ENCODE measurements at regions not wholly inside any gene's neighbourhood (a gene's known extent, or its start where the extent isn't known, plus 50 kb on each side); places are given as distances from the start of the nearest gene placed in this dataset.

DNA sequence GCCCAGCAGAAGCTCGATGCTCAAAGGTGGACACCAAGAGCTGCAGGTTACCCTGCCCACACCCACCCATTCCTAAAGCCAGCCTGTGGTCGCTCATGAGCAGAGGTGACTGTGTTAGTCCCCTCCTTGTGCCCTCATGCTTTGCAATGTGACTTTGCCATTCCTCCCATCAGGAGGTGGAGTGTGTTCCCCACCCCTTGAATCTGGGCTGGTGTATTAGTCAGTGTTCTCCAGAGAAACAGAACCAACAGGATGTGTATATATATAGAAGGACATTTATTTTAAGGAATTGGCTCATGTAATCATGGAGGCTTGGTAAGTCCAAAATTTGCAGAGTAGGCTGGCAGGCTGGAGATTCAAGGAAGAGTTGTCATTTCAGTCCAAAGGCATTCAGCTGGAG is 54.4 kb upstream of the RNF24 start:
- DNase-seq, result no peak

DNA sequence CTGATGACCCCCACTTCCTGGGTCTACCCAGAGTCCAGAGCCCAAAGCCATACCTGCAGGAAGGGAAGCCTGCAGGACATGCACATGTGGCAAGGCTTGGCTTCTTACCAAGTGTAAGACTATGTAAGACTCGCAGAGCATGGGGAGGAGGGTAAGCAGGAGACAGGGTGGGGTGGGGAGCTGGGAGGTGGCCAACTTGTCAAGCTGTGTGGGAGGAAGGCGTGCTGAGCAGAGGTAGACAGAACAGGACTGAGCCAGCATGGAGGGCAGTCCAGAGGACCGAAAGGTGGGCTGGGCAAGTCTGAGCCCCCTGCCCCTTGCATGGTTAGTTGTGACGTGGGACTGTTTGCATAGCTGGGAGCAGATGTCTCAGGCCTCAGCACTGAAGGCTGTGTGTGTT is 53.4 kb upstream of the RNF24 start:
- DNase-seq, result no peak

DNA sequence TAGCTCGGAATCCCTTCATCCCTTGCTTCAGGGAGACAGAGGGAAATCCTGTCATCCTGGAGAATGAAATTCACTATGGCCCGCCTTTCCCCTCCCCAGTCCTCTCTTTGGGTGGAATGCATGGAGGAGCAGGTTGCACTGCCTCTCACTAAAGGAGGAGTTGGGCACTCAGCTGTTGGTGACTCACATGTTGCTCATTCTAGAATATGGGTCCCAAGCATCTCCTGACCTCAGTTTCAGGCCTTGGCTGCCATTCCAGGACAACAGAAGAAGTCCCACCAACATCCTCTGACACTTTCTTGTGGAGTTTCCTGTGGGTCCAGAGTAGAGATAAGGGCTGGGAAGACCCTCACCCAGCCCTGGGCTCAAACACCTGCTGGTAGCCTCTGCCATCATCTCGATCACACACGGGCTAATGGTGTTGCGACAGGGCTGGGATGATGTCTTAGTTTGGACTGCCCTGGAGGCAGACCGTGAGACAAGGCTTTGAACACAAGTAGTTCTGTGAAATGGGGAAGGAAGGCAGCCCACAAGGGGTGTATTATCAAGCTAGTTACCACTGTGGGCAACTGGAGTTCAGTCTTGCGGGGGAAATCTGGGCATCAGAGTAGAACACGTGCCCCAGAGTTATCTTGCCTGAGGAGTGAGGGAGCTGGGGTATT is 52.4 kb upstream of the RNF24 start:
- DNase-seq, result no peak

DNA sequence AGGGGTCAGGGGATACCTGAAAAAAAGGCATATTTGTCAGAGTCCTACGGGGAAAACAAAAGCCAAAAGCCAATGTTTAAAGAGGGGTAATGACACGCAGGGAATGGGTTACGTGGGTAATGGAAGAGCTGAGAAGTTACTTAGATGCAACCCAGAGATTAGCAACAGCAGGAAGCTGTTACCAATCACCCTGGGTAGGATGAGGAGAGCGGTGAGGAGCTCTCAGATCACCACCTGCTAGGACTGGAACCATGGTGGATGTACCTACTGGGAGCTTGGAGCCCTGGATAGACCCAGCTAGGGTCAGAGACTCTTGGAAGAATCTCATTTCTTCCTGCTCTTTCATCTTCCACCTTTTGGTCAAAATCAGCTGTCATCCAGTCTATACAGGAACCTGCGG is 51.2 kb upstream of the RNF24 start:
- no peak for DNase-seq

DNA sequence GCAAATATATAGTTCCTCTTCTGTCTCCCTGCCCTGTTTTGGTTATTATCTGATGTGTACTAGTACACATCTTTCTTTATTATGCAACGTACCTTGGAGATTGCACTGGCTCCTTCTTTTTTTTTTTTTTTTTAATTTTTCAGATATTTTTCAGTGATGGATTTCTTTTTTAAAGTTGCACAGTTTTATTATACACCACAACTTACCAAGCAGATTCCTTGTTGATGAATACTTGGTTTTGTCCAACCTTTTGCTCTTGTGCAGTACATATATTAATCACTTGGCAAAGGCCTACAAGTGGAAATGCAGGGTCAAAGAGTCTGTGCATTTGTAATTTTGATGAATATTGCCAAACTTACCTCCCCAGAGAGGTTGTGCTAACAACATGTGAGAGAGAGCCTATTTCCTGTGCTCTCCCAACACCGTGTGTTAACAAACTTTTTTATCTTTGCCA is 50.1 kb upstream of the RNF24 start:
- no peak for DNase-seq

Measured in NCI-H82 (cell line).